SK-N-SH (cell line): ENCODE measurements at regions not wholly inside any gene's neighbourhood (a gene's known extent, or its start where the extent isn't known, plus 50 kb on each side); places are given as distances from the start of the nearest gene placed in this dataset.

ENCODE experiments used
- CTCF ChIP-seq: fragments of 200-600 bp; sonication (generic); IDR thresholded peaks from 2 replicates; pipeline ENCODE4 v1.6.1; 2017; ENCODE audit warnings: antibody characterized with exemption, mild to moderate bottlenecking, moderate library complexity
- RAD21 ChIP-seq: IDR thresholded peaks from 2 replicates; pipeline ENCODE4 v1.6.1; 2012; ENCODE audit warnings: mild to moderate bottlenecking, low read length
- RFX5 ChIP-seq: IDR thresholded peaks from 2 replicates; pipeline ENCODE4 v1.6.1; 2012; ENCODE audit warnings: mild to moderate bottlenecking, improper control_type of control experiment, low read length
- TCF12 ChIP-seq: IDR thresholded peaks from 2 replicates; pipeline ENCODE4 v1.4.0; 2012
- ZBTB33 ChIP-seq: IDR thresholded peaks from 2 replicates; pipeline ENCODE4 v1.4.0; 2012; ENCODE audit warnings: low read depth, borderline replicate concordance

GRCh38 chr13:104372095-104372655, 1306.0 kb upstream of the SLC10A2 start:
- TF ChIP-seq RFX5 (no peak), CTCF (no peak), RAD21 (no peak), ZBTB33 (no peak), TCF12 (no peak)
